ENCODE measurements at regions not wholly inside any gene's neighbourhood (a gene's known extent, or its start where the extent isn't known, plus 50 kb on each side); places are given as distances from the start of the nearest gene placed in this dataset.

DNA sequence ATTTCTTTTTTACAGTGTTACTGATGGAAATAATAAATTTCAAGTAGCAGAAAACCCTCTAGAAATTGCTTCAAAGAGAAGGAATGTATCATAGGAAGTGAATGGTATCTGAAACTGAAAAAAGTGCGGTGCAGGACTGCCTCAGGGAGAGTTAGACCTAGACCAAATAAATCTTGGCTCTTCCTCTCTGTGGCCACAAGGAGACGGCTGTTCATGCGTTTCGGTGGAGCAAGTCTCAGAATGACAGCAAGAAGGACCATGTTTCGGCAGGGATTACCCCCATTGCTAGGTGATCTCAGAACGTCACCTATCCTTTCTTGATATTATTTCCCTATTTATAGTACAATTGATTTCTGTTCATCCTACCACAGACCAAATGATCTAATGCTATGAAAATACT, 522.3 kb downstream of the SOX11 start:
- Histone ChIP-seq H3K36me3 (no peaks in the 10 kb centered on the region), H3K4me1 (no peaks in the 10 kb centered on the region), H3K4me3 (no peak overlapping the region), H3K9me3 (no peaks in the 10 kb centered on the region), H3K27me3 (no peaks in the 10 kb centered on the region), H3K27ac (no peak overlapping the region)
- TF ChIP-seq, protein P1, sequence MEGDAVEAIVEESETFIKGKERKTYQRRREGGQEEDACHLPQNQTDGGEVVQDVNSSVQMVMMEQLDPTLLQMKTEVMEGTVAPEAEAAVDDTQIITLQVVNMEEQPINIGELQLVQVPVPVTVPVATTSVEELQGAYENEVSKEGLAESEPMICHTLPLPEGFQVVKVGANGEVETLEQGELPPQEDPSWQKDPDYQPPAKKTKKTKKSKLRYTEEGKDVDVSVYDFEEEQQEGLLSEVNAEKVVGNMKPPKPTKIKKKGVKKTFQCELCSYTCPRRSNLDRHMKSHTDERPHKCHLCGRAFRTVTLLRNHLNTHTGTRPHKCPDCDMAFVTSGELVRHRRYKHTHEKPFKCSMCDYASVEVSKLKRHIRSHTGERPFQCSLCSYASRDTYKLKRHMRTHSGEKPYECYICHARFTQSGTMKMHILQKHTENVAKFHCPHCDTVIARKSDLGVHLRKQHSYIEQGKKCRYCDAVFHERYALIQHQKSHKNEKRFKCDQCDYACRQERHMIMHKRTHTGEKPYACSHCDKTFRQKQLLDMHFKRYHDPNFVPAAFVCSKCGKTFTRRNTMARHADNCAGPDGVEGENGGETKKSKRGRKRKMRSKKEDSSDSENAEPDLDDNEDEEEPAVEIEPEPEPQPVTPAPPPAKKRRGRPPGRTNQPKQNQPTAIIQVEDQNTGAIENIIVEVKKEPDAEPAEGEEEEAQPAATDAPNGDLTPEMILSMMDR (IDR thresholded peaks at IDR 0.05): no peak
- no peak for TF ChIP-seq POLR2A (IDR thresholded peaks at IDR 0.05)
- no peak for DNase-seq

DNA sequence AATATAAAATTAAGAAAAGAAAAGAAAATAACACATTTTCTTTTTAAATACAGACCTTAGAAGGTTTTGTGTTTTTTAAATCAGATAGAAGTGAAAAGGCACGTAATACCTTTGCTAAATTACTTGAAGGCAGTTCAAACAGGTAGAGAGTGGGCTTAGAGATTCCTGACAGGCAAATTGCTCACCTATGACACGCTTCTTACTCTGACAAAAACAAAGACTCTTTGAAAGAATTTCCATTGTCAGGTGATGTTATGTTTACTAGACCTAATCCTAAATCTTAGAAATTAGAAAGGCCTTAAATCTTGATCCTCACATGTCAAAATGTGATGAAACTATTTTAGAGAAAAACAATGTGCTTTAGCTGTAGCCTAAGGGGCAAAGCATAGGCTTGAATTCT, 522.9 kb downstream of the SOX11 start:
- Histone ChIP-seq H3K9me3 (no peaks in the 10 kb centered on the region), H3K36me3 (no peaks in the 10 kb centered on the region), H3K4me3 (no peak overlapping the region), H3K27ac (no peak overlapping the region), H3K4me1 (no peaks in the 10 kb centered on the region), H3K27me3 (no peaks in the 10 kb centered on the region)
- no peak for TF ChIP-seq POLR2A (IDR thresholded peaks at IDR 0.05)
- TF ChIP-seq, protein P1 (IDR thresholded peaks at IDR 0.05): no peak
- no peak for DNase-seq

DNA sequence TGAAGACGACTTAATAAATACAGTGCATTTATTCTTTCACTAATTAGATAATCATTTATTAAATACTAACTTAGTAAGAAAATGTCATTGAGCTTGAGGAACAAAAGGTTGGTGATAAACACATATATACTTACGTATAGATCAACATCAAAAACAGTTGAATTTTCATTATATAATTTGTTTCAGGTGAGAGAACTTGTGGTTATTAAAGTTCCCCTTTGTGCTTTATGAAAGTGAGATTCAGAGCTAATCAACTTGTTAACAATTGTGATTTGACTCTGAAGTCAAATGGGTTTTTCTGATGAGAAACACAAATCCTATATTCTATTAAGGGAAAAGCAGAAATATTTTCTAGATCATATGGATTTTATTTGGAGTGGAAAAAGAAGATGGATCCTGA, 524.0 kb downstream of the SOX11 start:
- no peak overlapping the region for H3K4me3 ChIP-seq
- no peaks in the 10 kb centered on the region for H3K36me3 ChIP-seq
- H3K27ac ChIP-seq: no peak overlapping the region
- DNase-seq: no peak
- H3K4me1 ChIP-seq: no peaks in the 10 kb centered on the region
- no peaks in the 10 kb centered on the region for H3K9me3 ChIP-seq
- no peak for TF ChIP-seq POLR2A (IDR thresholded peaks at IDR 0.05)
- TF ChIP-seq, protein P1 (IDR thresholded peaks at IDR 0.05): no peak
- H3K27me3 ChIP-seq: no peaks in the 10 kb centered on the region

DNA sequence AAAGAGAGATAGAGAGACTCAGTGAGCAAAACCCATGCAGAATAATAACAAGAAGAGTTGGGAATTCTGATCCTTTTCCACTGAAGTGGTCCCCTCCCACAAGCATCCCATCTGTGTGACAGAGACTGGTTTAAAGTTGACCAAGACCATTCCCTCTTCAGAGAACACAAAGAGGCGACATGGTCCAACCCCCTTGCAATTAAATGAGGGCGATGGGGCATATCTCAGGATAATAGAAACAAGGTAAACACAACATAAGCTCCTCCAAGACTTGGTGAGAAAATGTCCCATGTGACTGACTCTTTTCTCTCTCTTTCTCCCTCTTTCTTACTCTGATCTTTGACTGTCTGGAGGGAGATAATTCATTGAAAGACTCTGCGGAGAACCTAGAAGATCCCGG, 526.7 kb downstream of the SOX11 start:
- DNase-seq: no peak
- no peak for TF ChIP-seq POLR2A (IDR thresholded peaks at IDR 0.05)
- TF ChIP-seq, protein P1 (IDR thresholded peaks at IDR 0.05): no peak
- Histone ChIP-seq H3K4me1 (no peaks in the 10 kb centered on the region), H3K4me3 (no peak overlapping the region), H3K27me3 (no peaks in the 10 kb centered on the region), H3K27ac (no peak overlapping the region), H3K36me3 (no peaks in the 10 kb centered on the region), H3K9me3 (no peaks in the 10 kb centered on the region)

DNA sequence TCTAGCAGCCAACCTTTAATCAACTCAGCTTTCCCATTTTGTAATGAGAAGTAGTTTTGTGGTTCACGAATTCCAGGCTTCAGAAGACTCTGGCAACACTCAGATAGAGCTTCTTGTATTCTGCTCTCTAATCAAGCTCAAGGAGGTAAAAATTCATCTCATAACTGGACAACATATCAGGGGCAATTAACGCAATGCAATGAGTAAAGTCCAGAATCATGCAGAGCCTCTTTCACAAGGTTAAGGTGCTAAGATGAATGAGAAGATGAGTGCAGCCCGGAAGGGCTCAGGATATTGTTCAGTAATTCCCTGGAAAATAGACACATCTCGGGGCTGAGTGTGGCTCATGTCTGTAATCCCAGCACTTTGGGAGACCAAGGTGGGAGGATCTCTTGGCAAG, 527.7 kb downstream of the SOX11 start:
- Histone ChIP-seq H3K4me1 (no peaks in the 10 kb centered on the region), H3K27ac (no peak overlapping the region), H3K27me3 (no peaks in the 10 kb centered on the region), H3K36me3 (no peaks in the 10 kb centered on the region), H3K4me3 (no peak overlapping the region), H3K9me3 (no peaks in the 10 kb centered on the region)
- TF ChIP-seq, protein P1 (IDR thresholded peaks at IDR 0.05): no peak
- no peak for TF ChIP-seq POLR2A (IDR thresholded peaks at IDR 0.05)
- no peak for DNase-seq

DNA sequence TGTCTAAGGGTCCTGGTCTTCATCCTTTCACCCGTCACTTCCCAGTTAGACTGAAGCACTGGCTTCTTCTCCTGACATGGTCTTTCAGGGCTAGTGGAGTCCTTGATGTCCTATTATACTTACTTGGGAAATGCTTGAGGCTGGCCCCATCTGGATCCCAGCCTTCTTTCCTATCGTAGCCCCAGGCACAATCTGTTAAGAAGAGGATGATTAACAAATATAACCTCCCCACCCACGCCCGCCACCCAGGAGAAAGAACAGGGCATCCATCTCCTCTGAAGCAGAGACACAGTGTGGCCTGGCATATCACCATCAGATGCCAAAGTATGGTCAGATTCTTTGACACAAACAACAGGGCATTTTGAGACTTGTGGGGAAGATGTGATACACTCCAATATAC, 530.1 kb downstream of the SOX11 start:
- Histone ChIP-seq H3K9me3 (no peaks in the 10 kb centered on the region), H3K27ac (no peak overlapping the region), H3K4me1 (no peaks in the 10 kb centered on the region), H3K36me3 (no peaks in the 10 kb centered on the region), H3K4me3 (no peak overlapping the region), H3K27me3 (no peaks in the 10 kb centered on the region)
- no peak for DNase-seq
- TF ChIP-seq POLR2A (IDR thresholded peaks at IDR 0.05): no peak
- TF ChIP-seq, protein P1 (IDR thresholded peaks at IDR 0.05): no peak

Data from Peyer's patch (tissue), 4 donors.